Endothelial cell (in vitro differentiated cells): ENCODE measurements at regions not wholly inside any gene's neighbourhood (a gene's known extent, or its start where the extent isn't known, plus 50 kb on each side); places are given as distances from the start of the nearest gene placed in this dataset.

Source experiments
- DNase-seq: peaks from one replicate; pipeline ENCODE4 v3.0.0; 2021; ENCODE audit warnings: low spot score
- H3K27ac Mint-ChIP-seq: one replicate; pipeline ENCODE4 v1.8.0; 2021; ENCODE audit warnings: mixed read lengths, inconsistent platforms; ENCODE audit not compliant: unreplicated experiment
- H3K27me3 Mint-ChIP-seq: one replicate; pipeline ENCODE4 v1.8.0; 2021; ENCODE audit warnings: mild to moderate bottlenecking, moderate library complexity, mixed read lengths, inconsistent platforms; ENCODE audit not compliant: unreplicated experiment
- H3K36me3 Mint-ChIP-seq: one replicate; pipeline ENCODE4 v1.8.0; 2021; ENCODE audit warnings: mild to moderate bottlenecking, low read depth, mixed read lengths, inconsistent platforms; ENCODE audit not compliant: unreplicated experiment
- H3K4me1 Mint-ChIP-seq: one replicate; pipeline ENCODE4 v1.8.0; 2021; ENCODE audit warnings: mild to moderate bottlenecking, mixed read lengths, inconsistent platforms; ENCODE audit not compliant: unreplicated experiment
- H3K4me3 Mint-ChIP-seq: one replicate; pipeline ENCODE4 v1.8.0; 2021; ENCODE audit warnings: mild to moderate bottlenecking, mixed read lengths, inconsistent platforms; ENCODE audit not compliant: unreplicated experiment
- H3K9me3 Mint-ChIP-seq: one replicate; pipeline ENCODE4 v1.8.0; 2021; ENCODE audit warnings: mixed read lengths, inconsistent platforms; ENCODE audit not compliant: unreplicated experiment
- CTCF ChIP-seq: fragments of 200-600 bp; sonication (generic); IDR thresholded peaks from one replicate; pipeline ENCODE4 v1.5.0; 2021; ENCODE audit warnings: antibody characterized with exemption; ENCODE audit not compliant: unreplicated experiment

- Mint-ChIP-seq H3K27ac (no peak overlapping the region), H3K36me3 (no peaks in the 10 kb centered on the region), H3K27me3 (no peaks in the 10 kb centered on the region), H3K4me3 (no peak overlapping the region), H3K9me3 (no peaks in the 10 kb centered on the region), H3K4me1 (no peaks in the 10 kb centered on the region)
- no peak for DNase-seq
- no peak for TF ChIP-seq CTCF
Observed at GRCh38 chr16:59238246-59238645, 504.1 kb upstream of the GOT2 start.

- Mint-ChIP-seq H3K4me3 (no peak overlapping the region), H3K4me1 (no peaks in the 10 kb centered on the region), H3K36me3 (no peaks in the 10 kb centered on the region), H3K9me3 (no peaks in the 10 kb centered on the region), H3K27ac (no peak overlapping the region), H3K27me3 (no peaks in the 10 kb centered on the region)
- no peak for TF ChIP-seq CTCF
- no peak for DNase-seq
Observed at GRCh38 chr16:59236804-59237458, 502.8 kb upstream of the GOT2 start.

- Mint-ChIP-seq H3K27ac (no peak overlapping the region), H3K4me3 (no peak overlapping the region), H3K4me1 (no peaks in the 10 kb centered on the region), H3K27me3 (peaks cover 2% of the 10 kb centered on the region), H3K36me3 (no peaks in the 10 kb centered on the region), H3K9me3 (no peaks in the 10 kb centered on the region)
- no peak for TF ChIP-seq CTCF
- no peak for DNase-seq
Observed at GRCh38 chr16:59224401-59224800, 490.3 kb upstream of the GOT2 start.

- H3K9me3 Mint-ChIP-seq = no peaks in the 10 kb centered on the region
- H3K4me3 Mint-ChIP-seq = no peak overlapping the region
- no peak overlapping the region for H3K27ac Mint-ChIP-seq
- H3K27me3 Mint-ChIP-seq = peaks cover 2% of the 10 kb centered on the region
- H3K4me1 Mint-ChIP-seq = no peaks in the 10 kb centered on the region
- no peak for TF ChIP-seq CTCF
- H3K36me3 Mint-ChIP-seq = no peaks in the 10 kb centered on the region
- no peak for DNase-seq
Observed at GRCh38 chr16:59220011-59220410, 485.9 kb upstream of the GOT2 start.

GRCh38 chr16:59216291-59216690 is 482.2 kb upstream of the GOT2 start:
- DNase-seq = no peak
- no peak for TF ChIP-seq CTCF
- H3K9me3 Mint-ChIP-seq = no peaks in the 10 kb centered on the region

More at GRCh38 chr16:59216291-59216690, 482.2 kb upstream of the GOT2 start:
- Mint-ChIP-seq H3K4me3 (no peak overlapping the region), H3K27ac (no peak overlapping the region), H3K36me3 (no peaks in the 10 kb centered on the region), H3K27me3 (peaks cover 2% of the 10 kb centered on the region), H3K4me1 (no peaks in the 10 kb centered on the region)
